SK-N-DZ (cell line): ENCODE measurements at regions not wholly inside any gene's neighbourhood (a gene's known extent, or its start where the extent isn't known, plus 50 kb on each side); places are given as distances from the start of the nearest gene placed in this dataset.
A peak's percentile ranks its signal among the peaks of the same experiment; 100 is the strongest.

Source experiments
- DNase-seq: peaks from one replicate; pipeline ENCODE4 v3.0.0-alpha.2; 2015; ENCODE audit warnings: low spot score

- no peak for DNase-seq
These were observed 71.0 kb upstream of the TAF1B start for GRCh38 chr2:9772035-9772998.

GRCh38 chr2:9772999-9773902, 70.0 kb upstream of the TAF1B start:
- DNase-seq, result no peak

GRCh38 chr2:9773903-9774239, 69.4 kb upstream of the TAF1B start:
- no peak for DNase-seq

GRCh38 chr2:9774266-9774665, 69.0 kb upstream of the TAF1B start:
- no peak for DNase-seq

GRCh38 chr2:9775351-9775750, 67.9 kb upstream of the TAF1B start:
- no peak for DNase-seq

GRCh38 chr2:9775999-9776712, 67.1 kb upstream of the TAF1B start:
- DNase-seq, result peak; percentile 69

- DNase-seq, result no peak
These were observed 66.2 kb upstream of the TAF1B start for GRCh38 chr2:9777081-9777480.

- DNase-seq, result no peak
These were observed 65.3 kb upstream of the TAF1B start for GRCh38 chr2:9778012-9778411.

- no peak for DNase-seq
These were observed 64.6 kb upstream of the TAF1B start for GRCh38 chr2:9778471-9779316.

GRCh38 chr2:9779596-9780264, 63.5 kb upstream of the TAF1B start:
- no peak for DNase-seq

- DNase-seq, result no peak
These were observed 62.7 kb upstream of the TAF1B start for GRCh38 chr2:9780368-9781130.

GRCh38 chr2:9781252-9781651, 62.0 kb upstream of the TAF1B start:
- no peak for DNase-seq

GRCh38 chr2:9782197-9782719, 61.0 kb upstream of the TAF1B start:
- no peak for DNase-seq

- DNase-seq, result no peak
These were observed 53.9 kb upstream of the TAF1B start for GRCh38 chr2:9789371-9789770.

- DNase-seq, result no peak
These were observed 52.5 kb upstream of the TAF1B start for GRCh38 chr2:9790702-9791225.

- DNase-seq, result no peak
These were observed 51.6 kb upstream of the TAF1B start for GRCh38 chr2:9791711-9792110.

GRCh38 chr2:9793156-9793917, 49.9 kb upstream of the TAF1B start:
- no peak for DNase-seq
